SHP77 treated with DMSO at 0.1 percent for 48 hours (cell line): ENCODE measurements at regions not wholly inside any gene's neighbourhood (a gene's known extent, or its start where the extent isn't known, plus 50 kb on each side); places are given as distances from the start of the nearest gene placed in this dataset.
"Not testable (repeated sequence)": the region's sequence is repeated elsewhere in the genome, so short reads cannot be mapped to it uniquely, and the experiment has no call there.

ENCODE experiments used
- DNase-seq: peaks from one replicate; lab custom pipeline; 2025; lab: John Stamatoyannopoulos, UW

- DNase-seq: no peak
Measured at GRCh38 chr13:50274181-50274580, 258.9 kb downstream of the KCNRG start.

- no peak for DNase-seq
Measured at GRCh38 chr13:50275392-50276063, 260.3 kb downstream of the KCNRG start.

GRCh38 chr13:50276550-50276949 lies 261.3 kb downstream of the KCNRG start:
- no peak for DNase-seq

GRCh38 chr13:50277127-50277526 lies 261.9 kb downstream of the KCNRG start:
- no peak for DNase-seq

DNA sequence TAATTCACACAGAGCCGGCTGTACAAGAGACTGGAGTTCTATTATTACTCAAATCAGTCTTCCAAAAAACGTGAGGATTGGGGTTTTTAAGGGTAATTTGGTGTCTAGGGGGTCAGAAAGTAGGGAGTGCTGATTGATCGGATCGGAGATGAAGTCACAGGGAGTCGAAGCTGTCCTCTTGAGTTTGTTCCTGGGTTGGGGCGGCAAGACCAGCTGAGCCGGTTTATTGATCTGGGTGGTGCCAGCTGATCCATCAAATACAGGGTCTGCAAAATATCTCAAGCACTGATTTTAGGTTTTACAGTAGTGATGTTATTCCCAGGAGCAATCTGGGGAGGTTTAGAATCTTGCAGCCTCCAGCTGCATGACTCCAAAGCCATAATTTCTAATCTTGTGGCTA lies 262.7 kb downstream of the KCNRG start:
- DNase-seq: no peak

DNA sequence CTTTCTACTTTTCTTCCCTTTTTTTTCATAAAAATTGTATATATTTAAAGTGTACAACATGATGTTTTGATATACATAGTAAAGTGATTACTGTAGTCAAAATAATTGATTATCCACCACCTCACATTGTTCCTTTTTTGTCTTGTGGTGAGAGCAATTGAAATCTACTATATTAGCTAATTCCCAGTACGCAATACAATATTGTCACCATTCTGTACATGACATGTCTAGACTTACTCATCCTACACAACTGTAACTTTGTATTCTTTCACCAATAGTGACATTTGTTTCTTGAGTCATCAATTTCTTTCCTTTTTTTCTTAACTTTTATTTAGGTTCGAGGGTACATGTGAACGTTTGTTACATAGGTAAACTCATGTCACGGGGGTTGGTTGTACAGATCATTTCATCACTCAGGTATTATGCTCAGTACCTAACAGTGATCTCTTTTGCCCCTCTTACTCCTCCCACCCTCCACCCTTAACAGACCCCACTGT lies 265.2 kb downstream of the KCNRG start:
- DNase-seq: no peak

DNA sequence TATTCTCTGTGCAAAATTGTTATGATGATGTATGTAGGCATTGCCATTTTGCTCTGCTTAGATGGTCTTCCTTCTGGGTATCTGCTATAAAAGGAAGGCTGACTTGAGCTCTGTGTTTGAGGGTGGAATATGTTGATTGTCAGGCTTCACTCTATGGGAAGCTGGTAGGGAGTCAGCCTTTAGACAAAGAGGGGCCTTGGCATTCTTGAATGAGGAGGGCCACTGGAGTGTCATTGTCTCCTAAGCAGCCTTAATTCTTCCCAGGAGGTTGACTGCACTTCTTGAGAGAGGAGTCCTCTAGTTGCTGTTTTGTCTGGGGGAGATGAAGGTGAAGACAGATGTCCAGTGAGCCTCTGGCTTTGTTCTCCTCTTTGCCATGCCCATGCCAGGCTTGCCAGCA lies 266.8 kb downstream of the KCNRG start:
- DNase-seq: no peak

DNA sequence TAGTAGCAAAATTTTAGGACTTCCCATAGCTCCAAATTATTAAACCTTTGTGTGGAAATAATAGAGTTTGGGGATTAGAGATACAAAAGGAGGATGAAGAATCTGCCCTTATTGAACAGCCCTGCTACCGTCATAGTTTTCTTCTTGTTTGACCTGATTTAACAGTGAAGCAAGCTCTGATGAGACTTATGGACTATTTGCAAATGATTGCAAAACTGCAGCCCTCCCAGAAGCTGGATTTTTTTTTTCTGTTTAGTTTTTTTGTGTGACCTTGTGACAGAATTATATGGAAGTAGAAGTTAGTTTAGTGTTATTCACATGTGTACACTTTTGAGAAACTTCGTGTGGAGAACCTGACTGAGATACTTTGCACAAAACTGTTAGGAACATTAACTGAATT lies 267.8 kb downstream of the KCNRG start:
- DNase-seq: no peak

DNA sequence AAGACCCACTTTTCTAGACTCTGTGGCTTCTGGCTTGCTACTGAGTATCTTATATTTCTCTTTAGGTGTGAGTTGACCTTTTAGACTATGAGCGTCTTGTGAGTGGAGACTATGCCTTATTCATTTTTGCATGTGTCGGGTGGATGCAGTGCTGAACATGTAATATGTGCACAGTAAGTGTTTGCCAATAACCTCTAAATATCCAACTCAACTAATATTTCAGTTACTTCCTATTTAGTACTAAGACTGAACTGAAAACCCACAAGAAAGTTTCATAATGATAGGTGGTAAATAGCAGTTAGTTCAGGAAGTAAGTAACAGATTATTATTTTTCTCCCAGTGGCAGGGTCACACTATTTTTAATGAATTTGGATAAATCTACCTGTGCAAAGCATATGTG lies 269.3 kb downstream of the KCNRG start:
- no peak for DNase-seq

- DNase-seq: no peak
Measured at GRCh38 chr13:50285283-50285682, 270.0 kb downstream of the KCNRG start.

- DNase-seq: no peak
Measured at GRCh38 chr13:50286324-50286723, 271.1 kb downstream of the KCNRG start.

- no peak for DNase-seq
Measured at GRCh38 chr13:50290186-50290585, 274.9 kb downstream of the KCNRG start.

GRCh38 chr13:50291611-50292010 lies 276.4 kb downstream of the KCNRG start:
- DNase-seq: no peak

- DNase-seq: no peak
Measured at GRCh38 chr13:50292081-50292480, 276.8 kb downstream of the KCNRG start.

GRCh38 chr13:50294425-50294824 lies 279.2 kb downstream of the KCNRG start:
- DNase-seq: not testable (repeated sequence)

DNA sequence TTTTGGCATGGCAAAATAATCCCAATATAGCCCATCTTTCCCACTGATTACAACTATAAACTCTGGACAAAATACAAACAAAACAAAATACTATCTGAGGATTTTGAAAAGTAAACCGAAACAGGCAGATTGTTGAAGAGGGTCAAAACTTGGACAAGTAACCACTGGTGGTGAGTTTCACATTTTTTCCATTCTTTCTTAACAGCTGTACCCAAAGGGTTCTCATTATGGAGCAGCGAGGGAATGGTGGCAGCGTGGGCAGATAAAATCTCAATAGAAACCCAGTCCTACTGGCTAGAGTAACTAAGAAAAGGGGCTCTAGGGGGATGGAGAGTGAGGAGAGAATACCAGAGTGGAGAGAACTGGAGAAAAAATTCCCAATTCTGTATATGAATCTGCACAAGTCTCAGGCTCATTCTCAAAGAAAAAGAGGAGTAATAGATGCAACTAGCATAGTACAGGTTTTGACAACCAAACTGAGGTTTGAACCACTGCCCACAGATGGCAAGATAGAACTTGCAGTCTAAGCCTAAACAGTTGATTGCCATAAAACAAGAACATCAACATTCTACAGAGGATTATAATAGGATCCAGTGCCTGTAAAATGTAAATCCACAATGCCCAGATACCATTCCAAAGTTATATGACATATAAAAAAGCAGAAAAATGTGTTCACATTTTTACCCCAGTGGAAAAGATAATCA lies 284.5 kb downstream of the KCNRG start:
- no peak for DNase-seq

- DNase-seq: no peak
Measured at GRCh38 chr13:50303963-50304721, 288.9 kb downstream of the KCNRG start.

- DNase-seq: no peak
Measured at GRCh38 chr13:50306156-50306555, 290.9 kb downstream of the KCNRG start.

DNA sequence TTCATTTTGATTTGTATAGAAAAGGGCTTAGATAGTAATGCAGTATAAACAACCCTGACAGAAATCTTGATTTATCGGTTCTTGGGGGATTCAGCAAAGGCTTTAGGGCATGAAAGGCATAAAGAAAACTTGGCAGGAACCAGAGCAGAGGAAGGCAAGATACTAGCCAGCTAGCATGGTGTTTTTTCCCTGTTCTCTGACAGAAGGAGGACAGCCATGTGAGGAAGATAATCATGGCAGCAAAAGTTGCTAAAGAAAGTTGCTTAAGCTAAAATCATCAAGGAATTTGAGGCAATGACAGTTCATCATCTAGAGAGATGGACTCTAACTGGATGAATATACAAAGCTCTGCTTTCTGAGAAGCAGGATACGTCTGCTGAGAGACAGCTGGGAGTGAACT lies 294.1 kb downstream of the KCNRG start:
- no peak for DNase-seq

DNA sequence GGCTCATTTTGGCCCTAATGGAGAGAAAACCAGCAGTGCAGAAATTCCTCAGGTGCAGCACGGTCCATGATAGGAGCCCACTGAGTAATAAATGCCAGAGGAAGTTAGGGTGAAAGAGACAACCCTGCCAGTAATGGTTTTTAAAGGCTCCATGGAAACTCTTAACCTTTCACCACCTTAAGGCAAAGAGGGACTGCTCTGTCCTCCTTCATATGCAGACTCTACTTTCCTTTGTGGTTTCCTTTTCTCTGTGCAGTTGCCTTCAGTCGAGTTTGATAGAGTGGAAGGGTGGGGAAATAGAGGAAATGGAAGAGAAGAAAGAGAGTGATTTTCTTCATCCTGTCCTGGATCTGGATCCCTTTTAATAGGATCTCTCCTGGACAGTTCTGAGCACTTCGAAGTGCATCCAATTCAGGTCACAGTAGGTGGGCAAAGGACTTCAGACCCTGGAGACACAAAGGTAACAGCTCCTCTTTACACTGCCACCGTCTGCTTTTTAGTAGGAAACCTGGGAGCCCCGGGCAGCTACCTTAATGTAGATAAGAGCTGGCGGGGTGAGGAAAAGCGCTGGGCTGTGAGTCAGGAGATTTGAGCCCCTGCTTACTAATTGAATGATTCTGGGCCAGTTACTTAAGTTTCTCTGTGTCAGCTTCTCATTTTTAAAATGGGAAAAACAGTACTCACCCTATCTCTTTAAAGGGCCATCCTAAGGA lies 294.8 kb downstream of the KCNRG start:
- no peak for DNase-seq

GRCh38 chr13:50310734-50311133 lies 295.5 kb downstream of the KCNRG start:
- DNase-seq: no peak

DNA sequence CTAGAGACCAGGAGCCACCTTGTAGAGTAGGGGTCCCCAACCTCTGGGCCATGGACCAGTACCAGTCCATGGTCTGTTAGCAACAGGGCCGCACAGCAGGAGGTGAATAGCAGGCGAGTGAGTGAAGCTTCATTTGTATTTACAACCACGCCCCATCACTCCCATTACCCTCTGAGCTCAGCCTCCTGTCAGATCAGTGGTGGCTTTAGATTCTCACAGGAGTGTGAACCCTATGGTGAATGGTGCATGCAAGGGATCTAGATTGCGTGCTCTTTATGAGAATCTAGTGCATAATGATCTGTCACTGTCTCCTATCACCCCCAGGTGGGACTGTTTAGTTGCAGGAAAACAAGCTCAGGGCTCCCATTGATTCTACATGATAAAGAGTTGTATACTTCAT lies 303.6 kb downstream of the KCNRG start:
- DNase-seq: no peak
